Parathyroid adenoma (tissue), 2 donors: ENCODE measurements at regions not wholly inside any gene's neighbourhood (a gene's known extent, or its start where the extent isn't known, plus 50 kb on each side); places are given as distances from the start of the nearest gene placed in this dataset.

Experiments used
- H2AFZ ChIP-seq: fragments of 300-600 bp; sonication (generic); one replicate; pipeline ENCODE4 v1.7.0; 2017; ENCODE audit warnings: antibody characterized with exemption, mild to moderate bottlenecking
- H3K27ac ChIP-seq: fragments of 300-600 bp; sonication (generic); one replicate; pipeline ENCODE4 v1.7.0; 2017
- H3K27me3 ChIP-seq: fragments of 300-600 bp; sonication (generic); one replicate; pipeline ENCODE4 v1.7.0; 2017; ENCODE audit warnings: low read length; ENCODE audit not compliant: control insufficient read depth, insufficient read depth
- H3K36me3 ChIP-seq: fragments of 300-600 bp; sonication (generic); one replicate; pipeline ENCODE4 v1.7.0; 2017; ENCODE audit warnings: low read length; ENCODE audit not compliant: control insufficient read depth, insufficient read depth
- H3K4me1 ChIP-seq: fragments of 300-600 bp; sonication (generic); one replicate; pipeline ENCODE4 v1.7.0; 2017; ENCODE audit warnings: control low read depth
- H3K4me2 ChIP-seq: fragments of 300-600 bp; sonication (generic); one replicate; pipeline ENCODE4 v1.7.0; 2017; ENCODE audit warnings: low read length
- H3K4me3 ChIP-seq: fragments of 300-600 bp; sonication (generic); one replicate; pipeline ENCODE4 v1.7.0; 2017; ENCODE audit warnings: low read depth, low read length
- H3K79me2 ChIP-seq: fragments of 300-600 bp; sonication (generic); one replicate; pipeline ENCODE4 v1.7.0; 2017; ENCODE audit warnings: control low read depth
- H3K9ac ChIP-seq: fragments of 300-600 bp; sonication (generic); one replicate; pipeline ENCODE4 v1.7.0; 2017; ENCODE audit warnings: mild to moderate bottlenecking
- H3K9me3 ChIP-seq: fragments of 300-600 bp; sonication (generic); one replicate; pipeline ENCODE4 v1.7.0; 2017; ENCODE audit warnings: low read length; ENCODE audit not compliant: control insufficient read depth
- CTCF ChIP-seq: fragments of 300-600 bp; sonication (generic); IDR thresholded peaks from one replicate; pipeline ENCODE4 v1.7.0; 2017; ENCODE audit warnings: antibody characterized with exemption, mild to moderate bottlenecking
- donor health status: primary hyperparathyroidism.

DNA sequence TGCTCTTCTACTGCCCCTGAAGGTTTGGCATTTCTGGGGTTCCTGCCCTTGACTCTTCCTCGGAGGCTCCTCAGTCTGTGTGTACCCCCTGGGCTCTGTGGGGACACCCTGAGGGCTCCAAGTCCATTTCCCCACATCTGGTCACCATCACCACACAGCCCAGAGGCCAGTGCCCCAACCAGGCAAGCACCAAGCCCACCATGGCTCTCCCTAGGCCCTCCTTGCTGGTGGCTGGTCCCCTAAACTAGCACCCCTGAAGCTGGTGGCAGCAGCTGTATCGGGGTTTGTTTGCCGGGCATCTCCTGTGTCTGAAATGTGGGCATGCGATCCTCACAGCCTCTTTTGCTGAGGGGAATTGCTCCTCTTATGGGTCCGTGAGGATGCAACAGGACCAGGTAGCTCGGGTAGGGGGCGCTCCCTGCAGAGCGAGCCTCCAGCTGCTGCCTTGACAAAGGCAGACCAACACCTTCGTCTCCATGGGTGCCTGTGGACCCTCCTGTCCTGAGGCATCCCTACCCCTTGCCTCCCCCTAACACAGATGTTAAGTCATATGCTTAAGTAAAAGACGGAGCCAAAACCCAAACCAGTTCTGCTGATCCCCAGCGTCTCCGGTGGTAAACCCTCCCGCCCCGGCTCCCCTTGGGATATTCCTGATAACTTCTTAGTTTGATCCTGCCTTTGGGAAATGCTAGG, 138.9 kb upstream of the IRX4 start:
- Histone ChIP-seq H3K4me3 (no peak overlapping the region), H3K36me3 (no peaks in the 10 kb centered on the region), H3K27ac (no peak overlapping the region), H3K27me3 (no peaks in the 10 kb centered on the region), H3K4me2 (no peak overlapping the region), H3K79me2 (no peaks in the 10 kb centered on the region), H3K4me1 (no peaks in the 10 kb centered on the region), H2AFZ (no peak overlapping the region), H3K9ac (no peak overlapping the region), H3K9me3 (no peaks in the 10 kb centered on the region)
- no peak for TF ChIP-seq CTCF

GRCh38 chr5:2020730-2021129, 138.0 kb upstream of the IRX4 start:
- no peak overlapping the region for H3K4me3 ChIP-seq
- no peaks in the 10 kb centered on the region for H3K79me2 ChIP-seq
- H2AFZ ChIP-seq, result no peak overlapping the region
- no peak overlapping the region for H3K9ac ChIP-seq
- no peaks in the 10 kb centered on the region for H3K36me3 ChIP-seq
- no peak for TF ChIP-seq CTCF
- no peaks in the 10 kb centered on the region for H3K27me3 ChIP-seq
- no peaks in the 10 kb centered on the region for H3K4me1 ChIP-seq
- H3K27ac ChIP-seq, result no peak overlapping the region
- no peak overlapping the region for H3K4me2 ChIP-seq
- H3K9me3 ChIP-seq, result no peaks in the 10 kb centered on the region

DNA sequence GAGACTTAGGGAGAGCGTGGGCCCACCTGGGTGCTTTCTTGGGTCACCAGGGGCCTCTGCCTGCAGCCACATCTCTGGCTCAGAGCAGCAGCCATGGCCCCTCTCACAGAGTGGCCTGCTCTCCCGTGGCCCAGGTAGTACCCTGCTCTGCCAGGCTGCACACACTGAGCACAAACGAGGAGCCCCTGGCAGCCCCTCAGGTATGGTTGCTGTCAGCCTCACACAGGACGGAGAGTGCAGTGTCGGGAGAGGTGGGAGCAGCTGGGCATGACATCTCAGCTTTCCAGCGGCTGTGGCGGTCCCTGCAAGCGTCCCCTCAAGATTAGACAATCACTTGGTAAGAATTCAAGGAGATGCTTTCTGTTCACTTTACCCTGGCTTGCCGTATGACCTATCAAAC, 137.0 kb upstream of the IRX4 start:
- H3K4me3 ChIP-seq, result no peak overlapping the region
- H3K9me3 ChIP-seq, result no peaks in the 10 kb centered on the region
- H3K27me3 ChIP-seq, result no peaks in the 10 kb centered on the region
- H3K4me1 ChIP-seq, result no peaks in the 10 kb centered on the region
- H2AFZ ChIP-seq, result no peak overlapping the region
- H3K4me2 ChIP-seq, result no peak overlapping the region
- TF ChIP-seq CTCF, result no peak
- no peak overlapping the region for H3K27ac ChIP-seq
- no peak overlapping the region for H3K9ac ChIP-seq
- no peaks in the 10 kb centered on the region for H3K36me3 ChIP-seq
- no peaks in the 10 kb centered on the region for H3K79me2 ChIP-seq

- TF ChIP-seq CTCF, result no peak
- H3K4me3 ChIP-seq, result no peak overlapping the region
- H3K9me3 ChIP-seq, result no peaks in the 10 kb centered on the region
Measured at GRCh38 chr5:2018390-2018724, 135.6 kb upstream of the IRX4 start.

More at GRCh38 chr5:2018390-2018724, 135.6 kb upstream of the IRX4 start:
- H3K4me2 ChIP-seq, result no peak overlapping the region
- H2AFZ ChIP-seq, result no peak overlapping the region
- H3K79me2 ChIP-seq, result no peaks in the 10 kb centered on the region
- H3K4me1 ChIP-seq, result no peaks in the 10 kb centered on the region
- H3K27ac ChIP-seq, result no peak overlapping the region
- H3K36me3 ChIP-seq, result no peaks in the 10 kb centered on the region
- H3K9ac ChIP-seq, result no peak overlapping the region
- no peaks in the 10 kb centered on the region for H3K27me3 ChIP-seq
